SK-MEL-5 (cell line): ENCODE measurements at regions not wholly inside any gene's neighbourhood (a gene's known extent, or its start where the extent isn't known, plus 50 kb on each side); places are given as distances from the start of the nearest gene placed in this dataset.

ENCODE experiments used
- DNase-seq: peaks from one replicate; pipeline ENCODE4 v3.0.0-alpha.2; 2016; ENCODE audit warnings: low read depth, low spot score
- in situ Hi-C: cut with HindIII; loops from 2 replicates; pipeline ENCODE4 v1.10.0; 2016; ENCODE audit warnings: low sequenced_read_pairs, high pct_unique_total_duplicates, low pct_unique_long_range_greater_than_20kb

DNA sequence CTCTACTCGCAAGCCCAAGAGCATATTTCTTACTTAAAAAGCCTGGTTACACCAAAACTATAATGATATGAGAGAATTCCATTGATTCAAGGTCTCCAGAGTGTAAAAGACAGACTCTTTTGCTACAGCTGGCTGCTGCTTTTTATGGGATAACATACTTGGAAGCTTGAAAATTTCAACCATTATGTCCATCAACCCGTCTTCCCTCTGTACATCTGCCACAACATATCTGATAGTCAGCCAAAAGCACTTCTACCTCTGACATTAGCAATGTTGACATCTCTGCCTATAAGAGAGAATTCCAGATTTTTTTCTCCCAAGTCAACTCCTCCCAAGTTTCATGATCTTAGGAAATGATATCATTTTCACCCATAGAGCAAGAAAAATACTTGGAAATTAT is 54.4 kb upstream of the IQCM start:
- in situ Hi-C loops: no loop called here
- no peak for DNase-seq

DNA sequence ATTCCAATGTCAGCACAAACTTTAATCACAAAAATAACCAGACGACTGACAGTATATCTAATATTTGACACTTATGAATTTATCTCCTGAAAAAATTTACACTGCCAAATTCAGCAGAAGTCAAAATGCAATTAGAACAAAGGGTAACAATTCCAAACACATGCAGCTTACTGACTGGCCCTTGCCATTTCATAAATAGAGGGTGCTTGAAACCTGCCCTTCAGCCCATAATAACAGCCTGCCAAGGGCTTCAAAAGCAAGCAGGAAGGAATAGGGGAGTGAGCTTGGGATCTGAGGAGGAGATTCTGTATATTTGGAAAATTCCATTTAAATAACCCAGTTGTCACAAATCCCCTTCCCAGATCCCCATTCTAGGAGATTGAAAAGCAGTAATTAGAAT is 66.1 kb upstream of the IQCM start:
- in situ Hi-C loops: no loop called here

DNA sequence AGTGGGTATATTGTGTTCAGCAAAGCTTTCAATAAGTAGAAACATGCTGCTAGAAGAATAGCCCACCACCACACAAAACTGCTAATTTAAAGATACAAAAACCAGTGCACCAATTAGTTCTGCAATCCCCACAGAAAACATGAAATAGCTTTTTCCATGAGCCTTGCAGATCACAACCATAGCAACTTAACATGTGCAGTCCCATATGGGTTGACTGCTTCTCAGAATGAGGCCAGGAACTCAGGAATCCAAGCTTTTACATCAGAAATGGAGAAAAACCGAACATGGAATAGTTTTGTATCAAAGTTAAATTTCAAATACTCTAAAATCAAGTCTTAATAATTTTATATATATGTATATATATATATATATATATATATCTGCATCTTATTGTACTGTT is 66.6 kb upstream of the IQCM start:
- DNase-seq: no peak
- in situ Hi-C loops: no loop called here

More for the DNA sequence above, 66.1 kb upstream of the IQCM start:
- DNase-seq: no peak

DNA sequence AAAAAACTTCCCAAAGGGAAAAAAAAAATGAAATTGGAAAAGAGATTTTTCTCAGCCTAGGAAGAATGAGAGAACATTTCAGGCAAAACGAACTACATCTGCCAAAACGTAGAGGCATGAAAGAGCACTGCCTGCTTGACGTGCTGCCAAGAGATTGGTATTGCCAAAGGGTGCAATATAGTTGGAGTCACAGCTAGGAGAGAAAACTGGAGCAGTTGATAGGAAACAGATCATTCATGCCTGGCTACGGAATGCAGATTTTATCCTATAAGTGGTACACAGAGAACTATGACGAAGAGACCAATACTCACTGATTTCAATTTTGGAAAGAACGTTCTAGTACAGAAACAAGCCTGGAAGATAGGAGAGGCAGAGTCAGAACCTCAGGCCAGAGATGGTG is 68.4 kb upstream of the IQCM start:
- in situ Hi-C loops: no loop called here
- no peak for DNase-seq

DNA sequence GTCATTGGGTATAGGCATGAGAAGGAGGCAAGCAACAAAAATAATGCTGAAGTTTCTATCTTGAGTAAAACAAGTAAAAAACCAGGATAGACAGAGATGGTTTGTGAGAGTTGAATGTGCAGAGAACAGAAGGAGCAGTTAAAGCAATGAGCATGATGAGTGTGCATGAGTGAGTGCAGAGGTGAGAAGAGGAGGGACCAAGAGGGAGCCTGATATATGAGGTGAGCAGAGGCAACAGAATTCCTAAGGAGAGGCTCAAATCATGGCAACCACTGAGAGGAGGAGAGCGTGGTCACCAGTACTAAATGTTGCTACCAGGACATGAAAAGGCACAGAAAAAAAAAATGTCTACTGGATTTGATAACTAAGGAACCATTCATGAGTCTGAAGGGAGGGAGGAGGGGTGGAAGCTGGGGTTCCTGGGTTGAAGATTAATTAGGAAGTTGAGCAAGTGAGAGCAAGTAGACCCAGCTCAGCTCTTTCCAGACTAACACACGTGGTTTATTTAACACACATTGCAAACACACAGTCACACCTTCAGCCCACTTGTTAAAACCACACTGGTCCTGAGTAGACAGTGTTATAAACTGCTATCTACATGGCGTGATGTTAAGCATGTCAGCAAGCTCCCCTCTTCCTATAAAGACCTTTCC is 69.0 kb upstream of the IQCM start:
- DNase-seq: no peak
- in situ Hi-C loops: no loop called here

DNA sequence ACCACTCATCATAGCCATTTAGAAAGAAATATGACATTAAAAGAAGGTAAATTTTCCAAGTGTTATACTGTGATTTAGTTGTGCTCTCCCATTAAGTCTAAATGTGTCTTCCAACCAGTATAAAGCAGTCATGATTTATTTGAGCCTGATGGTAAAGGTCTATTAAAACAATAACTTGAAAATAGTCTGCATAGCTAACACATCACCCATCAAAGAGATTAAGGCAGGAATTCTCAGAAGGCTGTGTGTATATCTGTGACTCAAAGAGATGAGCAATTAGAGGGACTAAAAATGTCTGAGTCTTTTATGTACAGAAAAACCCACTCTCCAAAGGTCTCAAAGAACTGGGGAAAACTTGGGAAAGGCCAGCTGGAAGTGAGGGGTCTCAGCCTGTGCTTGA is 70.3 kb upstream of the IQCM start:
- in situ Hi-C loops: no loop called here
- no peak for DNase-seq

DNA sequence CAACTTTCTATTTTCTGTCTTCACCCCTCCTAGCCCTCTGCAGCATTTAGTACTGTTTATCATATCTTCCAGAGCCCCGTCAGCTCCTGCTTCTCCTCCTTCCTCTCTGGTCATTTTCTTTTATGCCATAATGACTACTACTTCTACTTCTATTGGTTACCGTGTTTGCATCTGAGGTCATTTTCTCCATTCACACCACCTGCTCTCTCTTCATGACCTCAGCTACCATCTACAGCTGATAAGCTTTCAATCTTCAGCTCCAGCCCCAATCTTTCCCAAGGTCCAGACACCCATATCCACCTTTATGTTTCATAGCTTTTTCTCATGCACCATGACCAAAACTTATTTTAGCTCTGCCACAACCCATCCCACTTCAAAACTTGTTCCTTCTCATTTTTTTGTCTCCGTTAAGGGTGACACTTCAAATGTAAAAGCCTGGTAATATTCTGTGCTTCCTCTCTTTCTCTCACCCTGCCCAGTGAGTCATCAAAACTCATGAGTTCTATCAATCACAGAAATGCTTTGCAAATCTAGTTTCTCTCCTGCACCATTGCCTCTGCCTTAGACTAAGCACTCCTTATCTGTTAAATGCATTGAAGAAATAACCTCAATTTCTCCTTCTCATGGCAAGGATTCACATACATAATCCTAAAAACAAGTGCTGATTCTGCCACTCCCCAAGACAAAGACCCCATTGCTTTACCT is 71.3 kb upstream of the IQCM start:
- in situ Hi-C loops: no loop called here
- DNase-seq: no peak

DNA sequence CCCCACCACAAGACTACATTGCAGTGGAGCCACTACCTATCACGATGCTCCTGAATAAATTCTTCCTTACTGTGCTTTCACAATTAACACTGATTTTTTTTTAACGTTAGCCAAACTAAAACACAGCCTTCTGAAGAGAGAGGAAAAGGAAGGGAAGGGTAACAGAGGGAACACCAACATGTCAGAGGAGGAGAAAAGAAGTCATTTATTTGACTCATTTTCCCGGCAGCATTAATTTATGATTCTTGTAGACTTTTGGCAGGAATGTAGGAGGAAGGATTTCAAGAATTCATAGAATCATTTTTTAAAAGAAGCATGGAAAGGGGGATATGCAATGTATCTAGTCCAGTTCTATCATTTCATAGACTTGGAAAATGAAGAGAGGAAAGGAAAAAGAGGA is 74.3 kb upstream of the IQCM start:
- no peak for DNase-seq
- in situ Hi-C loops: no loop called here

DNA sequence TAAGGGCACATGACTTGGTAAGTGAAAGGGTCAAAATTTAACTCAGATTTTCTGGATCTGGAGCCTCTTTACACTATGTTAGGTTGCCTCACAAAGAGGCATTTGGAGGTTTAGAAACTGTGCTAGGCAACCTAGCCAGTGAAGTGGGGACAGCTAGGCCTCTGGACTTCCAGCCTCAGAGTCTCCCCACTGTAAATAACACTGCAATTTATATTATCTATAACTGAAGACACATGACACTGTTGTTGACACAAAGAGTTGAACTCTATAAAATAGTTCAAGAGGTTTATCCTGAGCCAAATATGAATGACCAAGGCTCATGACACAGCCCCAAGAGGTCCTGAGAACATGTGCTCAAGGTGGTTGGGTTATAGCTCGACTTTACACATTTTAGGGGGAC is 74.9 kb upstream of the IQCM start:
- in situ Hi-C loops: no loop called here

DNA sequence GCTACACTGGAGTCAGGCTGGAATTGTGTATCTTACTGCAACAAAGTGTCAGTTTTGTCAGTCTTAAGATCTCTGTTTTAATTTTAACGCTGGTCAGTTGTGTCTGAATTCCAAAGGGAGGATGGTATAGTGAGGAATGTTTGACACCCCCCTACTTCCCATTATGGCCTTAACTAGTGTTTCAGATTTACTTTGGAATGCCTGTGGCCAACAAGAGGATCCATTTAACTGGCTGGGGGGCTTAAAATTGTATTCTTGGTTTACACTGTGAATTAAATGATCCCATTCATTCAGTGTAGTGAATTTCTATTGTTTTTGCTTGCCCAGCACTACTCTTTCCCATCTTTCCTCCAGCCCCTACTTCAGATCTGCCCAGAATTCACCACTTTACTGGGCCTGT is 75.8 kb upstream of the IQCM start:
- in situ Hi-C loops: no loop called here
- no peak for DNase-seq

More for the DNA sequence above, 74.9 kb upstream of the IQCM start:
- no peak for DNase-seq

DNA sequence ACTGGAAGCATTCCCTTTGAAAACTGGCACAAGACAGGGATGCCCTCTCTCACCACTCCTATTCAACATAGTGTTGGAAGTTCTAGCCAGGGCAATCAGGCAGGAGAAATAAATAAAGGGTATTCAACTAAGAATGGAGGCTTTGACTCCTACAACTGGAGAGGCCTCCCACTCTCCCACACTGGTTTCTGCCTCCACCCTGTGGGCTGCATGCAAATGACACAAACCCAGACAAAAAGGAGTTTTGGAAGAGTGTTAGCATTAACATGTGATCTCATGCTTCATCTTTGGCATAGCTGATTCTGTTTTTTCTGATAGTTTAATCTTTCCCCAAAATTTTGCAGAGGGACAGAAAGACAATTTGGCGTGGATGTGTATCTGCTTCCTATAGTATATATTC is 80.8 kb upstream of the IQCM start:
- in situ Hi-C loops: no loop called here
- DNase-seq: peak; percentile 51

DNA sequence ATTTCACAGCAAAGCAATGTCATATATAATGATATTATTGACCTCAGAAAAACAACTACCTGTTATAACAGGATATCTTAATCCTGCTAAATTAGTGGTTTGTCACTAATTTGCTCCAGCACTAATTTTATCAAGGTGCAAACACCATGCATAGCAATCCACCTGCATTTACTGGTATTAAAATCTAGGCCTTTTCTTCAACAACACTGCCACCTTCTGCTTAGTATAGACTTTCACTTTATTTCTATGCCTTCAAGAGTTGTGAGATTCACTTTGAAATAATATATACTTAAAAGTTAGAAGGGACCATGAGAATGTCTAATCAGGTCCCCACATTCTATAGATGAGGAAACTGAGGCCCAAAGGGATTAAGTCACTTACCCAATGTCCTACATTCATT is 82.1 kb upstream of the IQCM start:
- DNase-seq: peak; percentile 22

DNA sequence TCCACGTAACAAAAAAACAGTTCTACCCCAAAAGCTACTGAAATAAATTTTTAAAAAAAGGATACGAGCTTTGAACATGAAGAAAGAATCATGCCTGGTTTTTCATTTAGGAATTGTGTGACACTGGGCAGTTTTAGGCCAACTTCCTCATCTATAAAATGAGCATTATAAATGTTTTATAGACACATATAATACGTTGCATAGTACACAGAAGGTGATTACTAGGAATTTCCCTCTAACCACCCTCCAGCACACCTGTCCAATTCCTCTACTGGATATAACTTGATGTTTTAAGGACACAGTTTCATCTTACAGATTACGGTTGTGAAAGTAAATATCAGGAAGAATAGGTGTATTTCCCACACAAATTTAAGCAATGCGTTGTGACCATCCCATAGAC is 85.5 kb upstream of the IQCM start:
- DNase-seq: no peak
- in situ Hi-C loops: no loop called here

More for the DNA sequence above, 82.1 kb upstream of the IQCM start:
- in situ Hi-C loops: no loop called here

DNA sequence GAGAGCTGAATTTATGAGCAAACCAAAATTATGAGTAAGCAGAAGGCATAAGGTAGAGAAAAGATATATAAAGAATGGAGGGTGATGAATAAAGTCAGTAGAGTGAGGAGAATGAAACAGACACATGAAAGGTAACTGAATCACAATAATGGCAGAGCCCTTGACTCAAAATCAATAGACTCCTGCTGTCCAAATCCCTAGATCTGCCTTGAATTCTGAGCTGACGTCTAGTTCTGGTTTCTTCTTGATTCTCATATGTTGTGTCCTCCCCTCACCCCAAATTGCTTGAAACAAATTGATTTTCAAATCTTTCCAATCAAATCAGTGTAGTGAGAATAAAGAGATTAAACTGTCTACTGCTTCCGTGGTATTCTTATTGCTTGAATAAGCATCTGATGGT is 86.6 kb upstream of the IQCM start:
- in situ Hi-C loops: no loop called here
- DNase-seq: no peak

DNA sequence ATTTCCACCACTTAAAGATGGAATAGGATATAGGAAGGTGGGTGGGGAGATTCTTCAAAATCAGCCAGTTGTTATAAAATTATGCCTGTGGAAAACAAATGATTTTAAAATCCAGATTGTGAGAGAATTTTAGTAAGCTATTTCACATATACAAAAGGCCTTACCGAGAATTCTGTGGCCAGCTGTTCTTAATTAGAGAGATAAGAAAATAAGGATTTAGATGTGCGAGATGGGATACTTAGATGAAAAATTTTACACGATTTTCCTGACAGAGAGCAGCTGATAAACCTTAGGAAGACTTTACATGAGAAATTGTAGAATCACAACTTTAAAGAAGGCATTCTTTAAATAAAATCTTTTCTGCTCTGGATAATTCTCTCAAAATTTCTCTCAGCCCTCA is 94.5 kb upstream of the IQCM start:
- no peak for DNase-seq
- in situ Hi-C loops: no loop called here

DNA sequence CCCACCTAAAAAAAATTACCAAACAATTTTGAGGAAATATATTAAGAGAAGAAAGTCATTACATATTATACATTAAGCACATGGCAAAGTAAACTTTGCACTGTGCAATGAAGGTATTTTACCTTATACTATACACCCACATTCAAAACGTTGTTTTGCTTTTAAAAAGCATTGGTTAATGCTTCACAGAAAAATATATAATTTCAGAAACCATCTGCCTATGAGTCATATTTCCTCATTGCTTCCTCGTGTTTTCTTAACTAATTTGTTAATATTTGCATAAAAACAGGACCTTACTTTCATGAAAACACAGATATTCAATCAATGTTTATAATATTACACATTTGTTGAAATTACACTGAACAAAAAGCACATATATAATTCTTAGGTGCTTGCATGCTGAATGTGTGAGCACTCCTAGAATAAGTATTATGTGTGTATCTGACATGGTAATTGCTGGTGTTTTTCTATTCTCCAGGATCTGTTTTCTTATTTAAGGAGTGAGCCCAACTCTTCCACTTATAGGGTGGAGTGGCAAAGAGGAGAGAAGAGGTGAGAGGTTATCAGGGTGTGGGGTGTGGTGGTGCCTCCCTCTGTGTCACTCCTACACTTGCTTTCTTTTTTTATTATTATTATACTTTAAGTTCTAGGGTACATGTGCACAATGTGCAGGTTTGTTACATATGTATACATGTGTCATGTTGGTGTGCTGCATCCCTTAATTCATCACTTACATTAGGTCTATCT is 95.1 kb upstream of the IQCM start:
- no peak for DNase-seq
- in situ Hi-C loops: no loop called here

DNA sequence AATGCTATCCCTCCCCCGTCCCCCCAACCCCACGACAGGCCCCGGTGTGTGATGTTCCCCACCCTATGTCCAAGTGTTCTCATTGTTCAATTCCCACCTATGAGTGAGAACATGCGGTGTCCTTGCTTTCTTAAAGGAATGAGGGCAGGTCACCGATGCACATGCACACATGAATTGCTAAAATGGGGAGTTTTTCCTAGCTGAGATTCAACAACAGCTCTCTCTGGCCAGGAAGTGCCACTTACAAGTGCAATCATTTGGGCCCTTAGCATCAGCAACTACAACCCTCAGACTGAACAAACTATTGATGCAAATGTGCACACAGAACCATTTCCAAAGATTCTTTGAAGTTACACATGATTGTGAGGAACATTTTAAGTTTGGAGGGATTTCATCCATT is 95.7 kb upstream of the IQCM start:
- DNase-seq: no peak
- in situ Hi-C loops: no loop called here

DNA sequence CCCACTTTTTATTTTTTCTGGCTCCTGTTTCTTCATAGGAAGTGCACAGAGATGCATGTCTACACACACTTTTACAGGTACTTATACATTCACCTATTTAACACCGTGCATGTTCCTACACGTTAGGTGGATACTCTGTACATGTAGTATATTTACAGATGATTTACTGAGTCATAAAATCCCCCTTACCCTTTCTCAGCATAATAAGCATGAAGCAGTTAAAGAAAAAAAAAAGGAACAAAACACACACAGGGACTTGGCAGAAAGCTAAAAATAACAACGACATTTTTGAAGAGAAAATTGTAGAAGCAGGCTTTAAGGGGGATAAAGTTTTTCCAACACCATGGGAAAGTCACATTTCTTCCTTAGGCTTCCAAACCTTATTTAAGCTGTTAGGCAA is 96.4 kb upstream of the IQCM start:
- no peak for DNase-seq
- in situ Hi-C loops: no loop called here
